Mesenteric fat pad (tissue), 1 donor: ENCODE measurements at regions not wholly inside any gene's neighbourhood (a gene's known extent, or its start where the extent isn't known, plus 50 kb on each side); places are given as distances from the start of the nearest gene placed in this dataset.

Source experiments
- DNase-seq: peaks from one replicate; pipeline ENCODE4 v3.0.0-alpha.2; 2020; ENCODE audit warnings: low spot score
- donor health status: DM: yes; HTN: yes; CAD: no.

- DNase-seq: no peak
Measured at GRCh38 chr12:124371970-124372555, 77.2 kb downstream of the RFLNA start.

- no peak for DNase-seq
Measured at GRCh38 chr12:124371366-124371765, 76.5 kb downstream of the RFLNA start.

- no peak for DNase-seq
Measured at GRCh38 chr12:124370851-124371250, 76.0 kb downstream of the RFLNA start.

GRCh38 chr12:124370384-124370783 lies 75.5 kb downstream of the RFLNA start:
- DNase-seq: no peak

- DNase-seq: no peak
Measured at GRCh38 chr12:124369827-124370378, 75.0 kb downstream of the RFLNA start.

GRCh38 chr12:124369055-124369826 lies 74.3 kb downstream of the RFLNA start:
- peak; percentile 97 for DNase-seq

GRCh38 chr12:124368421-124369032 lies 73.6 kb downstream of the RFLNA start:
- no peak for DNase-seq

- DNase-seq: no peak
Measured at GRCh38 chr12:124365726-124366430, 71.0 kb downstream of the RFLNA start.
